GM23338 (cell line): ENCODE measurements at regions not wholly inside any gene's neighbourhood (a gene's known extent, or its start where the extent isn't known, plus 50 kb on each side); places are given as distances from the start of the nearest gene placed in this dataset.

Experiments
- ATAC-seq: fragments of 200-7000 bp; cut with Tn5 transposase; 3 replicates; pipeline ENCODE4 v1.9.1; 2020
- DNase-seq: peaks from one replicate; pipeline ENCODE4 v3.0.0-alpha.2; 2015; ENCODE audit warnings: low spot score
- H2AFZ ChIP-seq: fragments of 200-600 bp; sonication (generic); 2 replicates; pipeline ENCODE4 v1.8.0; 2016; ENCODE audit warnings: antibody characterized with exemption, mild to moderate bottlenecking, moderate library complexity
- H3F3A ChIP-seq: fragments of 200-600 bp; sonication (generic); replicated peaks from 2 replicates; pipeline ENCODE4 v1.8.0; 2017; ENCODE audit warnings: antibody characterized with exemption, mixed run types, low read depth
- H3K27ac ChIP-seq: fragments of 200-600 bp; sonication (generic); 2 replicates; pipeline ENCODE4 v1.6.1; 2016; ENCODE audit warnings: low read depth
- H3K27me3 ChIP-seq: fragments of 200-600 bp; sonication (generic); 2 replicates; pipeline ENCODE4 v1.8.0; 2016; ENCODE audit warnings: mild to moderate bottlenecking, mixed run types, moderate library complexity; ENCODE audit not compliant: insufficient read depth
- H3K36me3 ChIP-seq: fragments of 200-600 bp; sonication (generic); 2 replicates; pipeline ENCODE4 v1.8.0; 2016; ENCODE audit warnings: mild to moderate bottlenecking; ENCODE audit not compliant: insufficient read depth
- H3K4me1 ChIP-seq: fragments of 200-600 bp; sonication (generic); 2 replicates; pipeline ENCODE4 v1.8.0; 2016; ENCODE audit warnings: mild to moderate bottlenecking, moderate library complexity; ENCODE audit not compliant: insufficient read depth
- H3K4me2 ChIP-seq: fragments of 200-600 bp; sonication (generic); 2 replicates; pipeline ENCODE4 v1.7.1; 2017; ENCODE audit warnings: mixed run types
- H3K4me3 ChIP-seq: fragments of 200-600 bp; sonication (generic); 2 replicates; pipeline ENCODE4 v1.6.1; 2016; ENCODE audit warnings: mixed run types
- H3K79me2 ChIP-seq: fragments of 200-600 bp; sonication (generic); replicated peaks from 2 replicates; pipeline ENCODE4 v1.8.0; 2017; ENCODE audit warnings: mild to moderate bottlenecking; ENCODE audit not compliant: insufficient read depth
- H3K9me2 ChIP-seq: fragments of 200-600 bp; sonication (generic); 2 replicates; pipeline ENCODE4 v1.8.0; 2017; ENCODE audit not compliant: insufficient read depth
- H4K20me1 ChIP-seq: fragments of 200-600 bp; sonication (generic); replicated peaks from 2 replicates; pipeline ENCODE4 v1.8.0; 2017; ENCODE audit warnings: mild to moderate bottlenecking; ENCODE audit not compliant: insufficient read depth
- H3K27ac Mint-ChIP-seq: 2 replicates; pipeline ENCODE4 v1.8.0; 2020; ENCODE audit warnings: inconsistent platforms, mild to moderate bottlenecking, moderate library complexity, mixed read lengths
- H3K27me3 Mint-ChIP-seq: 3 replicates; pipeline ENCODE4 v1.8.0; 2022; ENCODE audit warnings: low read depth, mild to moderate bottlenecking, moderate library complexity, mixed read lengths, inconsistent platforms; ENCODE audit not compliant: insufficient read depth, poor library complexity
- H3K36me3 Mint-ChIP-seq: 3 replicates; pipeline ENCODE4 v1.8.0; 2021; ENCODE audit warnings: low read depth, mild to moderate bottlenecking, inconsistent platforms, moderate library complexity, mixed read lengths
- H3K4me1 Mint-ChIP-seq: 3 replicates; pipeline ENCODE4 v1.8.0; 2020; ENCODE audit warnings: mild to moderate bottlenecking, inconsistent platforms, mixed read lengths
- H3K4me3 Mint-ChIP-seq: 3 replicates; pipeline ENCODE4 v1.8.0; 2021; ENCODE audit warnings: moderate library complexity, mild to moderate bottlenecking, inconsistent platforms, mixed read lengths
- H3K9me3 Mint-ChIP-seq: 3 replicates; pipeline ENCODE4 v1.8.0; 2020; ENCODE audit warnings: moderate library complexity, mild to moderate bottlenecking, inconsistent platforms, mixed read lengths
- CTCF ChIP-seq, 2 experiments: fragments of 200-600 bp in 1 of 2; sonication (generic) in 1 of 2; conservative IDR thresholded peaks; 2 replicates each; pipeline versions ENCODE4 v1.5.1 to v1.6.1; 2016 to 2017; ENCODE audit warnings: antibody characterized with exemption in 2 of 2, low read depth in 2 of 2, mild to moderate bottlenecking in 2 of 2, moderate library complexity in 1 of 2
- EZH2phosphoT487 ChIP-seq: fragments of 200-600 bp; sonication (generic); IDR thresholded peaks from one replicate; pipeline ENCODE4 v1.8.1; 2018; ENCODE audit warnings: antibody characterized with exemption; ENCODE audit not compliant: unreplicated experiment
- NANOG ChIP-seq: IDR thresholded peaks from 2 replicates; pipeline ENCODE4 v1.6.1; 2016; ENCODE audit warnings: antibody characterized with exemption, borderline replicate concordance
- POLR2AphosphoS5 ChIP-seq: IDR thresholded peaks from 2 replicates; pipeline ENCODE4 v1.6.1; 2016; ENCODE audit warnings: antibody characterized with exemption, low read depth
- REST ChIP-seq: IDR thresholded peaks from one replicate; pipeline ENCODE4 v1.6.1; 2018; ENCODE audit warnings: antibody characterized with exemption; ENCODE audit not compliant: unreplicated experiment
- ZNF114 ChIP-seq: fragments of 250-450 bp; sonication (Bioruptor Pico); IDR thresholded peaks from 2 replicates; pipeline ENCODE4 v1.5.0; 2020; ENCODE audit warnings: mild to moderate bottlenecking, moderate library complexity
- ZNF462 ChIP-seq: fragments of 250-450 bp; sonication (Bioruptor Pico); IDR thresholded peaks from 2 replicates; pipeline ENCODE4 v1.5.0; 2020; ENCODE audit warnings: mild to moderate bottlenecking, moderate library complexity

- ATAC-seq (no peak), DNase-seq (no peak)
- no peak overlapping the region for H3K4me3 Mint-ChIP-seq
- Histone ChIP-seq H3K27ac (no peak overlapping the region), H3K4me2 (no peak overlapping the region), H3K4me1 (no peaks in the 10 kb centered on the region), H3F3A (no peaks in the 10 kb centered on the region), H3K9me2 (no peaks in the 10 kb centered on the region), H3K4me3 (no peak overlapping the region), H3K27me3 (no peaks in the 10 kb centered on the region), H2AFZ (no peak overlapping the region), H3K36me3 (no peaks in the 10 kb centered on the region), H3K79me2 (no peaks in the 10 kb centered on the region), H4K20me1 (no peaks in the 10 kb centered on the region)
- H3K9me3 Mint-ChIP-seq = no peaks in the 10 kb centered on the region
- H3K4me1 Mint-ChIP-seq = peaks cover 15% of the 10 kb centered on the region; the same call in 2 of the 3 replicates
- no peaks in the 10 kb centered on the region for H3K36me3 Mint-ChIP-seq
- TF ChIP-seq ZNF462 (CRISPR knock-in tag) = no peak
- no peak overlapping the region for H3K27ac Mint-ChIP-seq
- no peaks in the 10 kb centered on the region for H3K27me3 Mint-ChIP-seq
Observed at GRCh38 chr15:97750060-97750459, 210.4 kb upstream of the ARRDC4 start.

GRCh38 chr15:97755726-97756125 is 204.8 kb upstream of the ARRDC4 start:
- no peak overlapping the region for H3K4me3 ChIP-seq
- no peak overlapping the region for H3K27ac Mint-ChIP-seq
- no peak for DNase-seq
- no peaks in the 10 kb centered on the region; the same call in 2 of the 3 replicates for H3K4me1 Mint-ChIP-seq
- no peaks in the 10 kb centered on the region for H3K27me3 ChIP-seq
- no peaks in the 10 kb centered on the region for H3K36me3 ChIP-seq
- H3K9me2 ChIP-seq = no peaks in the 10 kb centered on the region
- peaks cover 8% of the 10 kb centered on the region for H3K4me1 ChIP-seq
- no peak overlapping the region for H3K4me2 ChIP-seq
- H3K9me3 Mint-ChIP-seq = no peaks in the 10 kb centered on the region
- no peak overlapping the region for H3K4me3 Mint-ChIP-seq
- H3K27ac ChIP-seq = no peak overlapping the region
- no peaks in the 10 kb centered on the region for H3F3A ChIP-seq
- no peaks in the 10 kb centered on the region for H3K36me3 Mint-ChIP-seq
- H2AFZ ChIP-seq = no peak overlapping the region
- no peaks in the 10 kb centered on the region for H4K20me1 ChIP-seq
- H3K79me2 ChIP-seq = no peaks in the 10 kb centered on the region
- H3K27me3 Mint-ChIP-seq = no peaks in the 10 kb centered on the region
- no peak for ATAC-seq
- TF ChIP-seq EZH2phosphoT487 (no peak), POLR2AphosphoS5 (no peak), REST (no peak), CTCF (conservative IDR thresholded peaks at IDR 0.05; ENCODE audit: low read depth in 2 of 2) (no peak), NANOG (no peak), ZNF114 (CRISPR knock-in tag) (no peak)
